ENCODE measurements at regions not wholly inside any gene's neighbourhood (a gene's known extent, or its start where the extent isn't known, plus 50 kb on each side); places are given as distances from the start of the nearest gene placed in this dataset.
"Not testable (repeated sequence)": the region's sequence is repeated elsewhere in the genome, so short reads cannot be mapped to it uniquely, and the experiment has no call there.

- no peak for DNase-seq (ENCODE audit: low spot score)
These were observed 105.8 kb upstream of the ARHGAP42 start for GRCh38 chr11:100581318-100581717.

GRCh38 chr11:100584201-100584985 lies 102.7 kb upstream of the ARHGAP42 start:
- no peak for DNase-seq (ENCODE audit: low spot score)

- no peak for DNase-seq (ENCODE audit: low spot score)
These were observed 101.4 kb upstream of the ARHGAP42 start for GRCh38 chr11:100585728-100586127.

GRCh38 chr11:100586361-100587101 lies 100.6 kb upstream of the ARHGAP42 start:
- DNase-seq (ENCODE audit: low spot score) = no peak

- DNase-seq (ENCODE audit: low spot score) = no peak
These were observed 94.3 kb upstream of the ARHGAP42 start for GRCh38 chr11:100592619-100593260.

- no peak for DNase-seq (ENCODE audit: low spot score)
These were observed 93.8 kb upstream of the ARHGAP42 start for GRCh38 chr11:100593291-100593690.

GRCh38 chr11:100594320-100594719 lies 92.8 kb upstream of the ARHGAP42 start:
- DNase-seq (ENCODE audit: low spot score) = no peak

- no peak for DNase-seq (ENCODE audit: low spot score)
These were observed 86.1 kb upstream of the ARHGAP42 start for GRCh38 chr11:100600941-100601340.

GRCh38 chr11:100602716-100603115 lies 84.4 kb upstream of the ARHGAP42 start:
- DNase-seq (ENCODE audit: low spot score) = no peak

GRCh38 chr11:100607761-100608160 lies 79.3 kb upstream of the ARHGAP42 start:
- not testable (repeated sequence) for DNase-seq (ENCODE audit: low spot score)

GRCh38 chr11:100612766-100613165 lies 74.3 kb upstream of the ARHGAP42 start:
- DNase-seq (ENCODE audit: low spot score) = no peak

GRCh38 chr11:100618914-100619313 lies 68.2 kb upstream of the ARHGAP42 start:
- no peak for DNase-seq (ENCODE audit: low spot score)

- DNase-seq (ENCODE audit: low spot score) = peak; percentile 0
These were observed 67.6 kb upstream of the ARHGAP42 start for GRCh38 chr11:100619484-100619883.

GRCh38 chr11:100622404-100622803 lies 64.7 kb upstream of the ARHGAP42 start:
- no peak for DNase-seq (ENCODE audit: low spot score)

- DNase-seq (ENCODE audit: low spot score) = no peak
These were observed 62.7 kb upstream of the ARHGAP42 start for GRCh38 chr11:100624346-100624745.

GRCh38 chr11:100625041-100625440 lies 62.0 kb upstream of the ARHGAP42 start:
- DNase-seq (ENCODE audit: low spot score) = no peak

GRCh38 chr11:100629671-100630070 lies 57.4 kb upstream of the ARHGAP42 start:
- no peak for DNase-seq (ENCODE audit: low spot score)

GRCh38 chr11:100630898-100631297 lies 56.2 kb upstream of the ARHGAP42 start:
- DNase-seq (ENCODE audit: low spot score) = no peak

- no peak for DNase-seq (ENCODE audit: low spot score)
These were observed 55.8 kb upstream of the ARHGAP42 start for GRCh38 chr11:100631316-100631715.

- no peak for DNase-seq (ENCODE audit: low spot score)
These were observed 54.1 kb upstream of the ARHGAP42 start for GRCh38 chr11:100632941-100633452.

GRCh38 chr11:100635194-100635593 lies 51.9 kb upstream of the ARHGAP42 start:
- DNase-seq (ENCODE audit: low spot score) = no peak

- DNase-seq (ENCODE audit: low spot score) = no peak
These were observed 50.6 kb upstream of the ARHGAP42 start for GRCh38 chr11:100636536-100636935.
